ENCODE measurements at regions not wholly inside any gene's neighbourhood (a gene's known extent, or its start where the extent isn't known, plus 50 kb on each side); places are given as distances from the start of the nearest gene placed in this dataset.
"Not testable (repeated sequence)": the region's sequence is repeated elsewhere in the genome, so short reads cannot be mapped to it uniquely, and the experiment has no call there.

GRCh38 chr22:22788460-22789037, 99.1 kb upstream of the IGLL5 start:
- no peak for ATAC-seq

GRCh38 chr22:22789233-22789921, 98.2 kb upstream of the IGLL5 start:
- DNase-seq (no peak), ATAC-seq (no peak)
- intact Hi-C loops (cut with DNase I), result no loop called here
- H3K27me3 ChIP-seq, result no peaks in the 10 kb centered on the region
- no peaks in the 10 kb centered on the region for H3K36me3 ChIP-seq (replicated peaks in 1 of 2; ENCODE audit: insufficient read depth in 1 of 2, low read depth in 2 of 2)
- no peaks in the 10 kb centered on the region for H3K9me3 ChIP-seq
- H3K4me3 ChIP-seq, result no peak overlapping the region
- WGBS, 2 donors, result 51 to 80% methylated on average over 2 of the region's 2 CpGs
- TF ChIP-seq POLR2A (IDR thresholded peaks at IDR 0.05) (no peak), CTCF (IDR thresholded peaks at IDR 0.05) (no peak)
- no peak overlapping the region for H3K27ac ChIP-seq
- H3K4me1 ChIP-seq, result peaks cover 22% of the 10 kb centered on the region

More at GRCh38 chr22:22788460-22789037, 99.1 kb upstream of the IGLL5 start:
- TF ChIP-seq POLR2A (IDR thresholded peaks at IDR 0.05), result no peak
- peak in 1 of 7 experiments; percentile 0 for TF ChIP-seq CTCF (IDR thresholded peaks at IDR 0.05)
- Histone ChIP-seq H3K9me3 (no peaks in the 10 kb centered on the region), H3K4me1 (peaks cover 22% of the 10 kb centered on the region), H3K4me3 (no peak overlapping the region), H3K36me3 (replicated peaks in 1 of 2; ENCODE audit: insufficient read depth in 1 of 2, low read depth in 2 of 2) (no peaks in the 10 kb centered on the region), H3K27ac (no peak overlapping the region), H3K27me3 (no peaks in the 10 kb centered on the region)
- 36 to 57% methylated on average over 3 to 9 of the region's 9 CpGs for WGBS, 2 donors
- intact Hi-C loops (cut with DNase I), result no loop called here
- DNase-seq, result no peak

GRCh38 chr22:22789922-22790845, 97.4 kb upstream of the IGLL5 start:
- Histone ChIP-seq H3K36me3 (replicated peaks in 1 of 2; ENCODE audit: insufficient read depth in 1 of 2, low read depth in 2 of 2) (no peaks in the 10 kb centered on the region), H3K27me3 (no peaks in the 10 kb centered on the region), H3K4me1 (peaks cover 16% of the 10 kb centered on the region), H3K4me3 (no peak overlapping the region), H3K9me3 (no peaks in the 10 kb centered on the region), H3K27ac (no peak overlapping the region)
- 75 to 86% methylated on average over 6 of the region's 6 CpGs for WGBS, 2 donors
- intact Hi-C loops (cut with DNase I), result no loop called here
- no peak for TF ChIP-seq CTCF (IDR thresholded peaks at IDR 0.05)
- no peak for ATAC-seq
- no peak for DNase-seq

DNA sequence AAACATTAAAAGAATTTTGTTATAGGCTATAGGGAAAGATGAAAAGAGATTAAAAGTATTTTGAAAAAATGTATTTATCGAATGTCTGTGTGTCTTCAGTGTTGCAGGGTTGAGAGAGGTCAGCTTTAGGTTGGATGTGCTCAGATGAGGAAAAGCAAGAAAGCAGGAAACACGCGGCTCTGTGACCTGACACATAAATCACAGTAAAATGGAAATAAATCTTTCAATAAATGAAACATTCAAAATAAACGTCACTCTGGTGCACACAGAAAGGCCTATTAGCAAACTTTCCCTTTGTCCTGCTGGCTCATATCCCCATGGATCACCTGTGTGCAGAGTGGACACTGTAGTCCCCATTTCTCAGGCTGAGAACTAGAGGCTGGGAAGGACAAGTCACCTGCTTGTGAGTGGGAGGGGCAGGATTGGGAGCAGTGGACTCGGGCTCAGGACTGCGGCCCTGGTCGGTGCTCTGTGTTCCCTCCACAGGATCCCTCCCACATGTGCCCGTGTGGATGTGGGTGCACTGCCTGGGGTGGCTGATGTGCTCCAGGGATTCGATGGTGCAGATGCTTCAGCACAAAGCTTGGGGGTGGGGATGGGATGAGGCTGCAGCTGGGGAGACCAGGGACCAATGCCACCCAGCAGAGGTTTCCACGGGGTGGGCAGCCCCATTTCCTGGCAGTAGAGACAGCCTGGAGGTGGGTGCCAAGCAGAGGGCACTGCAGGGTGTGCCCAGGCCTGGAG, 96.0 kb upstream of the IGLL5 start:
- Histone ChIP-seq H3K27me3 (no peaks in the 10 kb centered on the region), H3K4me1 (peaks cover 2% of the 10 kb centered on the region), H3K4me3 (no peak overlapping the region), H3K36me3 (replicated peaks in 1 of 2; ENCODE audit: insufficient read depth in 1 of 2, low read depth in 2 of 2) (no peaks in the 10 kb centered on the region), H3K9me3 (no peaks in the 10 kb centered on the region), H3K27ac (no peak overlapping the region)
- TF ChIP-seq CTCF (IDR thresholded peaks at IDR 0.05) (no peak), POLR2A (IDR thresholded peaks at IDR 0.05) (no peak)
- intact Hi-C loops (cut with DNase I), result no loop called here
- no peak for DNase-seq
- WGBS, 2 donors, result 46 to 52% methylated on average over 4 to 10 of the region's 10 CpGs
- ATAC-seq, result no peak

GRCh38 chr22:22792205-22792786, 95.3 kb upstream of the IGLL5 start:
- 88 to 100% methylated on average over 2 to 4 of the region's 4 CpGs for WGBS, 2 donors
- H3K27ac ChIP-seq; H3K36me3 ChIP-seq (replicated peaks in 1 of 2; ENCODE audit: insufficient read depth in 1 of 2, low read depth in 2 of 2); intact Hi-C loops (cut with DNase I); H3K27me3 ChIP-seq; H3K9me3 ChIP-seq; H3K4me1 ChIP-seq; H3K4me3 ChIP-seq; ATAC-seq; DNase-seq: not testable (repeated sequence)

GRCh38 chr22:22795639-22796038, 92.0 kb upstream of the IGLL5 start:
- H3K4me1 ChIP-seq; H3K9me3 ChIP-seq; ATAC-seq; H3K36me3 ChIP-seq (replicated peaks in 1 of 2; ENCODE audit: insufficient read depth in 1 of 2, low read depth in 2 of 2); intact Hi-C loops (cut with DNase I); H3K4me3 ChIP-seq; H3K27ac ChIP-seq; H3K27me3 ChIP-seq; DNase-seq: not testable (repeated sequence)
- WGBS, 2 donors, result 74 to 97% methylated on average over 2 of the region's 2 CpGs
